ENCODE measurements at regions not wholly inside any gene's neighbourhood (a gene's known extent, or its start where the extent isn't known, plus 50 kb on each side); places are given as distances from the start of the nearest gene placed in this dataset.

DNA sequence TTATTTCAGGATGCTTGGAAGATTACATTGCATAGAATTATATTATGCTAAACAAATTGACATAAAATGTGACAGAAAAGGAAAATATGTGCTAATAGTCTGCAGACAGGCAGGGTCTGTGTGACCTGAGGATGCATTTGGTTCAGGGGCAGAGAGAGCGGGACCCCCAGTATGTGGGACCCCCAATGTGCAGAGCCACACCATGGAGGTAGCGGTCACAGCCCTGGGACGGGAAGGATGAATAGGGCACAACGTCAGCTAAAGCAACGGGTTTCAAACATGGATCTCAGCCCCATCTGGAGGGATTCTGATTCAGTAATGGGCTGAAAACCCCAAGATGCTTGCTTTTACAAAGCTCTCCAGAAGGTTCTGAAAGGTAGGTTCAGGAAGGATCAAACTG lies 251.8 kb upstream of the ADARB2 start:
- no peaks in the 10 kb centered on the region for H3K9me3 ChIP-seq
- intact Hi-C loops (cut with DNase I): no loop called here
- H3K4me1 ChIP-seq: no peaks in the 10 kb centered on the region
- no peak for TF ChIP-seq POLR2A (IDR thresholded peaks at IDR 0.05)
- TF ChIP-seq, protein P1, sequence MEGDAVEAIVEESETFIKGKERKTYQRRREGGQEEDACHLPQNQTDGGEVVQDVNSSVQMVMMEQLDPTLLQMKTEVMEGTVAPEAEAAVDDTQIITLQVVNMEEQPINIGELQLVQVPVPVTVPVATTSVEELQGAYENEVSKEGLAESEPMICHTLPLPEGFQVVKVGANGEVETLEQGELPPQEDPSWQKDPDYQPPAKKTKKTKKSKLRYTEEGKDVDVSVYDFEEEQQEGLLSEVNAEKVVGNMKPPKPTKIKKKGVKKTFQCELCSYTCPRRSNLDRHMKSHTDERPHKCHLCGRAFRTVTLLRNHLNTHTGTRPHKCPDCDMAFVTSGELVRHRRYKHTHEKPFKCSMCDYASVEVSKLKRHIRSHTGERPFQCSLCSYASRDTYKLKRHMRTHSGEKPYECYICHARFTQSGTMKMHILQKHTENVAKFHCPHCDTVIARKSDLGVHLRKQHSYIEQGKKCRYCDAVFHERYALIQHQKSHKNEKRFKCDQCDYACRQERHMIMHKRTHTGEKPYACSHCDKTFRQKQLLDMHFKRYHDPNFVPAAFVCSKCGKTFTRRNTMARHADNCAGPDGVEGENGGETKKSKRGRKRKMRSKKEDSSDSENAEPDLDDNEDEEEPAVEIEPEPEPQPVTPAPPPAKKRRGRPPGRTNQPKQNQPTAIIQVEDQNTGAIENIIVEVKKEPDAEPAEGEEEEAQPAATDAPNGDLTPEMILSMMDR (IDR thresholded peaks at IDR 0.05): no peak
- H3K4me3 ChIP-seq: no peak overlapping the region
- no peak for ATAC-seq
- 78 to 85% (median 82%) methylated on average over 5 of the region's 5 CpGs for WGBS, 4 donors
- H3K27ac ChIP-seq: no peak overlapping the region
- no peaks in the 10 kb centered on the region for H3K36me3 ChIP-seq
- H3K27me3 ChIP-seq: no peaks in the 10 kb centered on the region
- no peak for DNase-seq

DNA sequence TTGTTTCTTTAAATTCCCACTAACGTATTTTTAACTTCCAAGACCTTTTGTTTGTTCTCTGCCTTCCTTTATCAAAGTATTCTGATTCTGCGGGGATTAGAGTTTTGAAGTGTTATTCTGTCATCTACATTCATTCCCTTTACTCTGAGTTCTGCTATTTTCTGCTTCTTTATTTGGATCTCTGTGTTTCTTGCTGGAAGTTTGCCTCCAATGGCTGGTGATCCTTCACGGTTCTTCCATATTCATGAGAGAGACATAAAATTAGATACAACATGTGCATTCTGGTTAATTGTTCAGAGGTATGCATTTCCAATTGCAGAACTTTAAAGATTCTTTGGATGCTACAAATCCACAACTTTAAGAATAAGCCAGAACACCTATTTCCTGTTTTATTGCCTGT lies 244.7 kb upstream of the ADARB2 start:
- WGBS, 4 donors: 68 to 74% (median 70%) methylated on average over 3 of the region's 3 CpGs
- H3K27ac ChIP-seq: no peak overlapping the region
- H3K36me3 ChIP-seq: no peaks in the 10 kb centered on the region
- H3K4me3 ChIP-seq: no peak overlapping the region
- no peaks in the 10 kb centered on the region for H3K27me3 ChIP-seq
- H3K9me3 ChIP-seq: peaks cover 0 to 12% (median 0%) of the 10 kb centered on the region in 12 donors
- intact Hi-C loops (cut with DNase I): no loop called here
- TF ChIP-seq POLR2A (IDR thresholded peaks at IDR 0.05): no peak
- TF ChIP-seq, protein P1 (IDR thresholded peaks at IDR 0.05): no peak
- DNase-seq: no peak
- H3K4me1 ChIP-seq: no peaks in the 10 kb centered on the region
- no peak for ATAC-seq

DNA sequence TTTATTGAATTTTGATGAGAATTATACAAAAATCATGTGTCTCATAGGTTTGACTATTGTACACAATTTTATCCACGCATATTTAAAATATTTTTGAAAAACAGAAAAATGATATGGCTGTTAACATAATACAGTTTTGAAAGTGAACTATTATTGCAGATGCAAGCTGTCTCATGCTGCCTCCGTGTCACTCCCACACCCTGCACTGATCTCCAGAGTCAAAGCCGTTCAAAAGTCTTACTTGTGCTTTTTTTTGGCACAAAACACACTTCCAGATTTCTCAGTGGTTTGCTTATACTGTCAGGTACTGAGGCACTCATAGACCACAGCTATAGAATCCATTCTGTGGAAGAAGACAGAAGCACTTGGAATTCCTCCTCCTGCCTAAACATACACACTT lies 243.1 kb upstream of the ADARB2 start:
- ATAC-seq (no peak), DNase-seq (no peak)
- WGBS, 4 donors: 47 to 62% (median 54%) methylated on average over 3 of the region's 3 CpGs
- Histone ChIP-seq H3K27ac (no peak overlapping the region), H3K4me1 (no peaks in the 10 kb centered on the region), H3K4me3 (no peak overlapping the region), H3K36me3 (no peaks in the 10 kb centered on the region), H3K27me3 (no peaks in the 10 kb centered on the region), H3K9me3 (peaks cover 0 to 12% (median 0%) of the 10 kb centered on the region in 12 donors)
- intact Hi-C loops (cut with DNase I): no loop called here
- TF ChIP-seq, protein P1 (IDR thresholded peaks at IDR 0.05): no peak
- TF ChIP-seq POLR2A (IDR thresholded peaks at IDR 0.05): no peak

DNA sequence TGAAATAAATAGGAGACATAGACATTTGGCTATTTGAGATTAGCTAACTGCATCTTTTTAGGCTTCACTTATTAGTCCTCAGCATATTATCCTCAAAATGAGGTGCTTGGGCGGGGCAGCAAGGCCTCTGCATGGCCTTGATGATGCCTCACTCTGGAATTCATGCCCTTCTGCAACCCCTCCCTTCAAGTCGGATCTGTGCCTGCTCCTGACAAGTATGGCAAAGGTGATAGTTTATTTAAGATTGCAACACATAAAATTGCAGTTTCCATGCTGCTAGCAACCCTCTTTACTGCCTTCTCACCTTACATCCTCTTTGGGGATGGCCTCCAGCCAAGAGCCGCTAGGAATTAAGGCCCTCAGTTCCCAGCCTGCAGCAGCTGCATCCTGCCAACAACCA lies 241.3 kb upstream of the ADARB2 start:
- intact Hi-C loops (cut with DNase I): no loop called here

More for the DNA sequence above, 241.3 kb upstream of the ADARB2 start:
- no peaks in the 10 kb centered on the region for H3K27me3 ChIP-seq
- TF ChIP-seq POLR2A (IDR thresholded peaks at IDR 0.05): no peak
- TF ChIP-seq, protein P1 (IDR thresholded peaks at IDR 0.05): no peak
- no peaks in the 10 kb centered on the region for H3K36me3 ChIP-seq
- H3K9me3 ChIP-seq: peaks cover 0 to 12% (median 0%) of the 10 kb centered on the region in 12 donors
- ATAC-seq: no peak
- 56 to 67% (median 57%) methylated on average over 3 of the region's 3 CpGs for WGBS, 4 donors
- no peak overlapping the region for H3K27ac ChIP-seq
- H3K4me1 ChIP-seq: no peaks in the 10 kb centered on the region
- H3K4me3 ChIP-seq: no peak overlapping the region
- DNase-seq: no peak
